HG03025 (cell line): ENCODE measurements at regions not wholly inside any gene's neighbourhood (a gene's known extent, or its start where the extent isn't known, plus 50 kb on each side); places are given as distances from the start of the nearest gene placed in this dataset.

ENCODE experiments used
- ATAC-seq: cut with Tn5 transposase; IDR thresholded peaks from one replicate; pipeline ENCODE4 v1.9.1; 2021; ENCODE audit warnings: mild to moderate bottlenecking, moderate library complexity; ENCODE audit not compliant: unreplicated experiment, low FRiP score

GRCh38 chr2:145692971-145693478 lies 1173.1 kb upstream of the ZEB2 start:
- ATAC-seq, result peak; percentile 67

DNA sequence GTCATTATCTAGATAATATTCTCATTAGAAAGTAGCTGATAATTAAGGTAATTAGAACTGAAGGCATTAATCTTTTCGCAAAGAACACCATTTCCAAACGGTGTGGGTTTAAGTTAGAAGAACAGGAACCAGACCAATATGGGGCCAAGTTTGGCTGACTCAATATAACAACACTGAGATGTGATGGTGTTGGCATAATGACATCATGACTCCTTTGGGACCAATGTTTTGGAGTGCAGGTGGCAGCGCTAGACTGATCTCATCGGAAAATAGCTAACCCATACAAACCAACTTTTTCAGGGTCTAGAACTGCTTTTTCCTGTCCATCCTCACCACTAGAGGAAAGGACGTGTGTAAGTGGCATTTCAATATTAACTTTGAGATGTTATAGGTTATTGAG lies 1171.7 kb upstream of the ZEB2 start:
- no peak for ATAC-seq

DNA sequence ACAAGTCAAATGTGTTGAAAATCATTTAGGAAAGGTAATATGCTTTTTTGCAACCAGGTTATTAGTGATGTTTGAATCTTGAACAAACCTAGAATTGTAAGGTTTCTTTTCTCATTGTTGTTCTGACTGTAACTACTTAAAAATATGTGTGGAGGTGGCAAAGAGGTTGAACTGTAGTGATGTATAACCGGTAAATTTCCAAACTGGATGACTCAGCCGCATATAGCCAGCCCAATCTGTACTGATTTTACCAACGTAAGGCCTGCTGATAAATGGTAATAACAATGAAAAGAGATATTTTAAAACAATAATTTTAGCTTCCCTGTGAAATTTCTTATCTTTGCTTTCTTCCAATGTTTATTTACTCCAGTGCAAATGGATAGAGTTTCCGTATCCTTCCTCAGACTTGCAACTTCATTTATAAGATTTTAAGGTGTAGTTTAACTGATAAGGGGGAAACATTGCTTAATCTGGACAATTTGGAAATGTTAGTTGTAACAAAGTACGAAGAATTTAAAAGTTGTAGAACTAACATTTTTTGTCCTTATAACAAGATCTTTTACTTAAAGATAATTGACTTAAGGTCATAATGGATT lies 1170.4 kb upstream of the ZEB2 start:
- no peak for ATAC-seq

- no peak for ATAC-seq
Measured at GRCh38 chr2:145689277-145689676, 1169.4 kb upstream of the ZEB2 start.

DNA sequence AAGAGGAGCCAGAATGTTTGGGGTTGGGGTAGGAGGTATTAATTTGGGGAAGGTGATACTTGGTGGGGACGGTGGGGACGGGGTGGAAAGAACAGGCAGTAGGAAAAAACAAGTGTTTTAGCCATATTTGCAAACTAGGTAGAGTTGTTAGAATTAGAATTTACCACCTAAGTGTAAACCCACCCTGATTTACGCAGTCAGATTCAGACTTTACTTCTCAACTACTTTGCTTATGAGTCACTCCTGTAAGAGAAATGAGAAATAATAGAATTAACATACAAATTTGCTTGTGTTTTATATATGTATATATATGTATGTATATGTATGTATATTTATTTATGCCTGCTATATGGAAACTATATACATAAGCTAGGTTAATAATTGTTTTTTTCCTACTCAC lies 1168.2 kb upstream of the ZEB2 start:
- no peak for ATAC-seq

- ATAC-seq, result no peak
Measured at GRCh38 chr2:145687442-145688134, 1167.7 kb upstream of the ZEB2 start.

DNA sequence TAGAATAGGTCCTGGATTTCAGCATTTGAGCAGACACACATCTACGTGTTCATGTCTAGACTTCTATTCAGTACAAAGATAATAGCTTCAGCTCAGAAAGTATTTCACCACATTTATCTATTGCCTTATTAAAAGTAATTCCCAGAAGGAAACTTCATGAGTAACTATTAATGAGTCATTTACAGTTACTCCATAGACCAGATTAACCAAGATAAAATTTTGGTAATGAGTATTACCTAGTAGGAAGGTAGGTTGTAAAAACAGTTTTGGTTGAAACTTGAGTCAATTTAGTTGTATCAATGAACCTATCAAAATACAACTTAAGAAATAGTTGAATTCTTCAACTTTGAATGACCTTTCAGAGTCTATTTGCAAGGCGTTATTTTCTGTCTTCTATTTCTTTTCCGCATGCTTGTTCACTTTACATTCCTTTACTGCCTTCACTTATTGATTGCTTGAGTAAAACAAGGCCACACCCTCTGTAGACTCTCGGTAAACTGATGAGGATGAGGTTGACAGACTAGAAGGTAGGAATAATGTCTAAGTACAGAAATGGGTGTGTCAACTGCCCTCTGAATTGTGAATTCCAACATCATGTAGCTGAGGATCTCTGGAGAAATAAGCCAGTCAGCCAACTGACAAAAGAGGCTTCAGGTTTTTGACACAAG lies 1165.6 kb upstream of the ZEB2 start:
- ATAC-seq, result no peak

DNA sequence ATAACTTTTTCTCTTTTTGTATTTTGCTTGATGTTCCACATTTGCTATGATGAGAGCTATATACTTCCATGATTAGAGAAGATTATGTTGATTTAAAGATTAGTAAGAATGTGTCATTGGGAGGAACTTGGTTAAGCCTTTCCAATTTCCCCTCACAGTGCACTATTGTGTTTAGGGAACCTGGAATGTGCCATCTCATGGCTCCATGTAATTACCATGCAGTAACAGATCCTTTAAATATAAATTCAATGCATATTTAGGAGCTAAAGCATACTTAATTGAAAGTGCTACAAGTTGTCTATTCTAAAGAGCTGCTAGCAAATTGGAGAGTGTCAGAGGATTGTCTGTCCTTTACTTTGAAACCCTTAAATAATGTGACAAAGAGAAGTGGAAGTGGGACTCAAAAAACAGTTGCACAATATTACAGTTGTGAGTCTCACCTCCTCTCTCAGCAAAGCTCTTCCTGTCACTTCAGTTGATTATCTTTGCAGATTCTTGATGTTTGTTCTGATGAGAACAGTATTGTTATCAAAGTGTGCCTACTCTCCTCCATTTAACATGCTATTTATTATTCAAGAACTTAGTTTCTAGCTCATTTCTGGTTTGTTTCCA lies 1162.7 kb upstream of the ZEB2 start:
- ATAC-seq, result no peak

- no peak for ATAC-seq
Measured at GRCh38 chr2:145680276-145680675, 1160.4 kb upstream of the ZEB2 start.

DNA sequence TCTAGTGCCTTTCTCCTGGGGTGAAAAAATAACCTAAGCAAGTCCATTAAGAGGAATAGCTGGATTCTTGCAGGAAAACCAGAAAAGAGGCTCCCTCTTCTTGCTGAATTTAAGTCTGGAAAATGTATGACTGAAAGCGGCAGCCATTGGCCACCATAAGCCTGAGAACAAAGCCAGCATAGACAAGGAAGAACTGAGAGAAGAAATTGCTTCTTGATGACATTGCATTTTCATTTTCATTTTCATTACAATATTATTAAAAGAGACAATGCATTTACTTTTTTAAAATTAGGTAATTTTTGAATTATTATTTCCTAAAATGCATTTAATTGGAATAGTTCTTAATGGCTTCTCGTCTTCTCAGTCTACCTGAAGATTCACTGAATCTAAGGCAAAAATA lies 1157.5 kb upstream of the ZEB2 start:
- ATAC-seq, result no peak

- ATAC-seq, result no peak
Measured at GRCh38 chr2:145674705-145675104, 1154.8 kb upstream of the ZEB2 start.

DNA sequence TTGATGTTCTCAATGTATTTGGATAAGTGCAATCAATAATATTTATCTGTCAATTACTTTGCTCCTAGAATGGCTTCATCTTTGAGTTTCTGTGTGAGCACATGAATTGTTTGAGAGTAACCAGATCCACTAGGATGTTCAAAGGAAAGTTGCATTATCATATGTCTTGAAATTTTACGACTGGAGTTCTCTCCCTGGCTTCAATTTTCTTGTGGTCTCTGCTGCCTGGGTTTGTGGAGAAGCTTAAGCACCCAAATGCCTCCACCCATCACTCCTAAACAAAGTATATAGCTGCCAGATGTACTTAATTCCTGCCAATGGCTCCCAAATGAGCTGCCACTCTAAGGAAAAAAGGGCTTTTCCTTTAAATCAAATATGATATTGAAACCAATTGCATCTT lies 1149.4 kb upstream of the ZEB2 start:
- no peak for ATAC-seq

DNA sequence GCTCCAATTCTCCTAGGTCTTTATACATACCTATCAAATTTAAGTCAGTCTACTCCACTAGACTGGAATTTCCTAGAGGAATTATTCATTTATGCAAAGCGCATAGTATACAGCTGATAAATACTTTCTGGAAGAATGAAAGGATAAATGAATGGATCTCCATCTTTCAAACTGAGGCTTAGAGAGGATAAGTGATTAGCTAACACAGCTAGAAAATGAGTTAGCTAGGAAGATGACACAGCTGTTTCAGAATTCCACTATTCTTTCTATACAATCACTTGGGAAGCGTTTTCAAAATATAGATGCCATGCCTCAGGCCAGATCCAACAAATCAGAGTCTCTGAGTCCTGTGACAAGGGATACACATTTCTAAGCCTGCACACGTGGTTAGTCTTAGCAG lies 1146.6 kb upstream of the ZEB2 start:
- no peak for ATAC-seq

DNA sequence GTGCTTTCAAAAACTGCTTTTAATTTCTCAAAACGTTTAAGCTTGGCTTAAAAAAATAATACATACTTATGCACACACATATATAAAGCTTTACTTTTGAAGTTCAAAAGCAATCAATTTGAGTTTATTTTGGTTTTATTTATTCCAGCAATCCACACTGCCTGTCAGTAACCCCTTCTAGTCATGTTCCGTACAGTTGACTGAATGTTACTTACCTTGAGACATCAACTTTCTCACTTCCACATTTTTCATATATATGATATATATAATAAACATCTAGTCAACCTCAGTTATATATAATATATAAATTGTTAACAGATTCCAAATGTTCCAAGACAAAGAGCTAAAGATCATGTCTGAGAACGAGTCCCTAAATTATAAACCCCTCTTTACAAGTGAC lies 1137.3 kb upstream of the ZEB2 start:
- no peak for ATAC-seq

- ATAC-seq, result no peak
Measured at GRCh38 chr2:145655165-145655765, 1135.3 kb upstream of the ZEB2 start.

GRCh38 chr2:145654746-145655145 lies 1134.8 kb upstream of the ZEB2 start:
- no peak for ATAC-seq

DNA sequence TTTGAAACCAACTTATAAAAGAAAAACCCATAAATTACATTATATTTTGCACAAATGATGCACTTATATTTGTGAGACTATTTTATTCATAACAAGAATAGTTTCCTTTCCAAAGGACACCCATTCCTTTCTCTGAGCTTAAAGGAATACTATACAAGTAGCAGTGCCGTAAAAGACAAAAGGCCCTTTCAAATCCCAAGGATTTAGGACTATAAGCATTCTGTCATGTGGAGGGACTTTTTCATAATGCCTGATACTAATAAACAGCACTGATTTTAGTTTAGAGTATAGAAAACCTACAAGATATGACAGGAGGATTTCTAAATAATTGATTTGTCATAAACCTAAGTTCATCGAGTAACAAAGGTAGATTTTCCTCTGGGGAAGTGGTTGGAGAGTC lies 1134.2 kb upstream of the ZEB2 start:
- no peak for ATAC-seq

- no peak for ATAC-seq
Measured at GRCh38 chr2:145653553-145653952, 1133.6 kb upstream of the ZEB2 start.

- no peak for ATAC-seq
Measured at GRCh38 chr2:145652571-145653545, 1132.9 kb upstream of the ZEB2 start.

DNA sequence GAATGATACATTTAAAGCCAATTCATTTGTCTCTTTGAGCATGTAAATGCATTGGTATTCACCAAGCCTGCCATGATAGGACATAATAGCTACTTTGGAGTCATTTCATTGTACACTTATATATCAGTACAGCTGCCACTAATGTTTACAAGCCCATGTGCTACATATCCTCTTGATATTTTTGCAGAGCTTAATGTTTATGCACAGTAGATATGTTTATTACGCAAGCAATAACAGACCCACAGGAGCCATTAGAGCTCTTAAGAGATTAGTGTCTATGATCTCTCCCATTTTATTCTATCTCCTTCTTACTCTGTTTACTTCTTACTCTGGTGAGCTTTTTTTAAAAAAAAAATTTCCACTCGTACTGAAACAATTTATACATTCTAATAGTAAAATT lies 1132.1 kb upstream of the ZEB2 start:
- ATAC-seq, result no peak
